Inflammatory macrophage (primary cell): ENCODE measurements at regions not wholly inside any gene's neighbourhood (a gene's known extent, or its start where the extent isn't known, plus 50 kb on each side); places are given as distances from the start of the nearest gene placed in this dataset.
"Not testable (repeated sequence)": the region's sequence is repeated elsewhere in the genome, so short reads cannot be mapped to it uniquely, and the experiment has no call there.

Source experiments
- DNase-seq, 2 donors: peaks; one replicate each; pipeline ENCODE4 v3.0.0-alpha.2; 2020 to 2022

- DNase-seq: no peak
Measured at GRCh38 chr2:118375907-118376485, 287.7 kb downstream of the INSIG2 start.

- DNase-seq: no peak
Measured at GRCh38 chr2:118374974-118375755, 286.9 kb downstream of the INSIG2 start.

- no peak for DNase-seq
Measured at GRCh38 chr2:118372886-118373830, 284.9 kb downstream of the INSIG2 start.

GRCh38 chr2:118371515-118371914 lies 283.2 kb downstream of the INSIG2 start:
- DNase-seq: no peak

- not testable (repeated sequence) for DNase-seq
Measured at GRCh38 chr2:118369521-118369920, 281.2 kb downstream of the INSIG2 start.

GRCh38 chr2:118363604-118364003 lies 275.3 kb downstream of the INSIG2 start:
- DNase-seq: no peak

- DNase-seq: no peak
Measured at GRCh38 chr2:118356051-118356450, 267.8 kb downstream of the INSIG2 start.

- DNase-seq: no peak
Measured at GRCh38 chr2:118351796-118352195, 263.5 kb downstream of the INSIG2 start.

- DNase-seq: peak in 1 of 2 donors; percentile 76
Measured at GRCh38 chr2:118350621-118351020, 262.4 kb downstream of the INSIG2 start.

GRCh38 chr2:118349365-118349764 lies 261.1 kb downstream of the INSIG2 start:
- no peak for DNase-seq

GRCh38 chr2:118348380-118349034 lies 260.2 kb downstream of the INSIG2 start:
- DNase-seq: no peak

GRCh38 chr2:118345465-118345864 lies 257.2 kb downstream of the INSIG2 start:
- no peak for DNase-seq

- DNase-seq: no peak
Measured at GRCh38 chr2:118340103-118340502, 251.8 kb downstream of the INSIG2 start.

GRCh38 chr2:118339386-118339785 lies 251.1 kb downstream of the INSIG2 start:
- DNase-seq: no peak

- DNase-seq: no peak
Measured at GRCh38 chr2:118333664-118334063, 245.4 kb downstream of the INSIG2 start.

- no peak for DNase-seq
Measured at GRCh38 chr2:118325321-118325955, 237.2 kb downstream of the INSIG2 start.

- DNase-seq: no peak
Measured at GRCh38 chr2:118322406-118322805, 234.1 kb downstream of the INSIG2 start.

- DNase-seq: no peak
Measured at GRCh38 chr2:118321432-118322105, 233.3 kb downstream of the INSIG2 start.

GRCh38 chr2:118320658-118321057 lies 232.4 kb downstream of the INSIG2 start:
- DNase-seq: no peak

- no peak for DNase-seq
Measured at GRCh38 chr2:118320196-118320595, 231.9 kb downstream of the INSIG2 start.

GRCh38 chr2:118319271-118319684 lies 231.0 kb downstream of the INSIG2 start:
- no peak for DNase-seq

- no peak for DNase-seq
Measured at GRCh38 chr2:118315606-118316005, 227.3 kb downstream of the INSIG2 start.
